ENCODE measurements at regions not wholly inside any gene's neighbourhood (a gene's known extent, or its start where the extent isn't known, plus 50 kb on each side); places are given as distances from the start of the nearest gene placed in this dataset.

GRCh38 chr22:48895336-48895735, 932.3 kb downstream of the BRD1 start:
- TF ChIP-seq CTCF (IDR thresholded peaks at IDR 0.05), result no peak
- no peak for TF ChIP-seq EZH2 (IDR thresholded peaks at IDR 0.05; ENCODE audit: borderline replicate concordance, insufficient read depth, low read depth, low read length, poor library complexity, severe bottlenecking)
